ENCODE measurements at regions not wholly inside any gene's neighbourhood (a gene's known extent, or its start where the extent isn't known, plus 50 kb on each side); places are given as distances from the start of the nearest gene placed in this dataset.

DNA sequence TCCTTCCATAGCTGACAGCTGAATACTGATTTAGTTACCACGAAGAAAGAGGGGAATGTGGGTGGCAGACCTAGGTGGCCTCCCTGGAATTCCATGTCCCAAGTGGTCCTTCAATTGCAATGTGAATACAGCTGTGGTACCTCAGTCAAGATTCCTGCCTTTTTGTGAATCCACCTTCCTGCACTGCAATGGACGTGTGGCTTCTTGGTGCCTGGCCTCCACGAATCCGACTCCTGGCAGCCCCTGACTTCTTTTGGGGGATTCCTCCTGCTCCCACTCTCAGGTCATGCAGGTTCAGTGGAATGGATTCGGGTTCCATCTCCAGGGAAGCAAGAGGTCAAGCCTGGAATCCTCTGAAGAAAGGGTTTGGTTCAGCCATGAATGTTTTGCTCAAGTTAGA lies 117.8 kb downstream of the DACT2 start:
- no peak overlapping the region for H2BK120ac ChIP-seq (ENCODE audit: low read depth, low read length)
- H3K14ac ChIP-seq (replicated peaks; ENCODE audit: low read depth, low read length), result no peak overlapping the region
- H3K9me3 ChIP-seq (ENCODE audit: control insufficient read depth, insufficient read depth, low read length), result peaks cover 23% of the 10 kb centered on the region; the same call in 1 of the 2 replicates
- H2AK9ac ChIP-seq (replicated peaks; ENCODE audit: low read depth, low read length, poor library complexity), result no peak overlapping the region
- TF ChIP-seq FOS (IDR thresholded peaks at IDR 0.05; ENCODE audit: low read depth, low read length) (no peak), ELK1 (IDR thresholded peaks at IDR 0.05; ENCODE audit: borderline replicate concordance, low read depth, low read length) (no peak), RFX5 (IDR thresholded peaks at IDR 0.05; ENCODE audit: low read depth, low read length) (no peak), MXI1 (IDR thresholded peaks at IDR 0.05; ENCODE audit: borderline replicate concordance, low read depth, low read length) (no peak), POLR2A (IDR thresholded peaks at IDR 0.05; ENCODE audit: low read depth, low read length) (no peak), MAZ (IDR thresholded peaks at IDR 0.05; ENCODE audit: borderline replicate concordance, low read depth, low read length) (no peak), RCOR1 (IDR thresholded peaks at IDR 0.05; ENCODE audit: insufficient replicate concordance, low read length) (no peak), RAD21 (IDR thresholded peaks at IDR 0.05; ENCODE audit: low read length) (no peak), CHD1 (IDR thresholded peaks at IDR 0.05; ENCODE audit: low read depth, low read length) (no peak), CEBPB (IDR thresholded peaks at IDR 0.05; ENCODE audit: low read depth, low read length) (no peak), NFE2L2 (IDR thresholded peaks at IDR 0.05; ENCODE audit: low read depth, low read length) (no peak), SMC3 (IDR thresholded peaks at IDR 0.05; ENCODE audit: low read depth, low read length) (no peak), MAFK (IDR thresholded peaks at IDR 0.05; ENCODE audit: low read depth, low read length) (no peak), BHLHE40 (IDR thresholded peaks at IDR 0.05; ENCODE audit: low read depth, low read length) (no peak)
- TF ChIP-seq, protein P1, sequence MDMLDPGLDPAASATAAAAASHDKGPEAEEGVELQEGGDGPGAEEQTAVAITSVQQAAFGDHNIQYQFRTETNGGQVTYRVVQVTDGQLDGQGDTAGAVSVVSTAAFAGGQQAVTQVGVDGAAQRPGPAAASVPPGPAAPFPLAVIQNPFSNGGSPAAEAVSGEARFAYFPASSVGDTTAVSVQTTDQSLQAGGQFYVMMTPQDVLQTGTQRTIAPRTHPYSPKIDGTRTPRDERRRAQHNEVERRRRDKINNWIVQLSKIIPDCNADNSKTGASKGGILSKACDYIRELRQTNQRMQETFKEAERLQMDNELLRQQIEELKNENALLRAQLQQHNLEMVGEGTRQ (IDR thresholded peaks at IDR 0.05; ENCODE audit: low read depth, low read length), result no peak
- TF ChIP-seq, protein P2, sequence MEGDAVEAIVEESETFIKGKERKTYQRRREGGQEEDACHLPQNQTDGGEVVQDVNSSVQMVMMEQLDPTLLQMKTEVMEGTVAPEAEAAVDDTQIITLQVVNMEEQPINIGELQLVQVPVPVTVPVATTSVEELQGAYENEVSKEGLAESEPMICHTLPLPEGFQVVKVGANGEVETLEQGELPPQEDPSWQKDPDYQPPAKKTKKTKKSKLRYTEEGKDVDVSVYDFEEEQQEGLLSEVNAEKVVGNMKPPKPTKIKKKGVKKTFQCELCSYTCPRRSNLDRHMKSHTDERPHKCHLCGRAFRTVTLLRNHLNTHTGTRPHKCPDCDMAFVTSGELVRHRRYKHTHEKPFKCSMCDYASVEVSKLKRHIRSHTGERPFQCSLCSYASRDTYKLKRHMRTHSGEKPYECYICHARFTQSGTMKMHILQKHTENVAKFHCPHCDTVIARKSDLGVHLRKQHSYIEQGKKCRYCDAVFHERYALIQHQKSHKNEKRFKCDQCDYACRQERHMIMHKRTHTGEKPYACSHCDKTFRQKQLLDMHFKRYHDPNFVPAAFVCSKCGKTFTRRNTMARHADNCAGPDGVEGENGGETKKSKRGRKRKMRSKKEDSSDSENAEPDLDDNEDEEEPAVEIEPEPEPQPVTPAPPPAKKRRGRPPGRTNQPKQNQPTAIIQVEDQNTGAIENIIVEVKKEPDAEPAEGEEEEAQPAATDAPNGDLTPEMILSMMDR (conservative IDR thresholded peaks at IDR 0.05; ENCODE audit: low read depth, low read length), result no peak
- H4K20me1 ChIP-seq (ENCODE audit: insufficient read depth, low read length), result no peaks in the 10 kb centered on the region
- POLR2A ChIA-PET (ENCODE audit: unreplicated experiment), result no interaction called here
- H3K27me3 ChIP-seq (ENCODE audit: control insufficient read depth, insufficient read depth, low read length), result no peaks in the 10 kb centered on the region
- no peak overlapping the region for H3K4ac ChIP-seq (ENCODE audit: low read depth, low read length)
- no peak overlapping the region for H4K91ac ChIP-seq (ENCODE audit: insufficient read depth, low read depth, low read length)
- WGBS, 2 experiments (ENCODE audit: extremely low coverage in 2 of 2, insufficient read length in 1 of 2), result 40% methylated on average over 2 of the region's 5 CpGs; no CpG with 5 or more reads in 1 of the 2 experiments
- ATAC-seq (ENCODE audit: low read depth), result no peak
- H3K9me1 ChIP-seq (ENCODE audit: insufficient read depth, low read length), result no peaks in the 10 kb centered on the region
- CTCF ChIA-PET, result no interaction called here
- H2BK15ac ChIP-seq (ENCODE audit: low read depth, low read length), result no peak overlapping the region
- no peak overlapping the region for H3K4me2 ChIP-seq (ENCODE audit: low read depth, low read length)
- no peak overlapping the region for H2BK20ac ChIP-seq (ENCODE audit: low read depth, low read length)
- no peak overlapping the region for H2AFZ ChIP-seq (replicated peaks; ENCODE audit: low read length, poor library complexity)
- intact Hi-C loops (cut with micrococcal nuclease), result no loop called here
- no peaks in the 10 kb centered on the region for H3K79me1 ChIP-seq (ENCODE audit: low read depth in 1 of 2, low read length in 2 of 2)
- no peak overlapping the region for H4K5ac ChIP-seq (ENCODE audit: low read depth, low read length)
- no peak overlapping the region for H2BK5ac ChIP-seq (ENCODE audit: low read depth, low read length, poor library complexity, severe bottlenecking)
- H3K27ac ChIP-seq (ENCODE audit: insufficient read depth, low read length), result no peak overlapping the region
- H3K23ac ChIP-seq (ENCODE audit: low read depth, low read length), result no peak overlapping the region
- H3K4me3 ChIP-seq (ENCODE audit: insufficient read depth, low read depth, low read length), result no peak overlapping the region
- H4K8ac ChIP-seq (ENCODE audit: low read depth in 2 of 2, low read length in 2 of 2), result no peak overlapping the region
- dilution Hi-C loops (cut with HindIII; ENCODE audit: low sequenced_read_pairs, unreplicated experiment), result no loop called here
- no peak overlapping the region for H2AK5ac ChIP-seq (ENCODE audit: low read depth, low read length)
- DNase-seq, result no peak
- H3K18ac ChIP-seq (ENCODE audit: low read depth, low read length), result no peak overlapping the region
- in situ Hi-C loops (cut with MboI; ENCODE audit: low sequenced_read_pairs), result no loop called here
- no peaks in the 10 kb centered on the region for H3K4me1 ChIP-seq (ENCODE audit: control insufficient read depth, insufficient read depth, low read length)
- H3K56ac ChIP-seq (ENCODE audit: extremely low read depth, insufficient read depth, low read length), result no peak overlapping the region
- no TSS peak for BruUV-seq (replicated peaks)
- H3K36me3 ChIP-seq (ENCODE audit: control insufficient read depth, insufficient read depth, low read length), result no peaks in the 10 kb centered on the region
- no peak overlapping the region for H3K9ac ChIP-seq (ENCODE audit: low read depth, low read length)

Data from IMR-90 (cell line).